IMR-90 (cell line): ENCODE measurements at regions not wholly inside any gene's neighbourhood (a gene's known extent, or its start where the extent isn't known, plus 50 kb on each side); places are given as distances from the start of the nearest gene placed in this dataset.

Experiments used
- ATAC-seq: fragments of 200-7000 bp; cut with Tn5 transposase; 2 replicates; pipeline ENCODE4 v1.9.1; 2020; ENCODE audit warnings: low read depth, mild to moderate bottlenecking, moderate library complexity
- BruUV-seq: library from RNA; stranded (reverse); fragments of 400-500 nt; replicated peaks from 2 replicates; lab custom pipeline; 2021; lab: Mats Ljungman, UMichigan
- CTCF ChIA-PET: fragments of 300-600 bp; formaldehyde crosslinking; extraction: SDS; loops from one replicate; lab custom pipeline; 2021; ENCODE audit warnings: antibody characterized with exemption; lab: Yijun Ruan, JAX
- POLR2A ChIA-PET: fragments of 300-600 bp; sonication (Branson Sonifier 250); formaldehyde crosslinking; loops from one replicate; lab custom pipeline; 2022; ENCODE audit warnings: antibody characterized with exemption; ENCODE audit not compliant: unreplicated experiment; lab: Charles Lee
- DNase-seq: peaks from one replicate; pipeline ENCODE4 v3.0.0; 2013
- H2AFZ ChIP-seq: replicated peaks from 2 replicates; pipeline ENCODE3; 2013; ENCODE audit warnings: low read length, mild to moderate bottlenecking; ENCODE audit not compliant: poor library complexity
- H2AK5ac ChIP-seq: 2 replicates; pipeline ENCODE4 v1.6.1; 2013; ENCODE audit warnings: low read depth, low read length, inconsistent platforms
- H2AK9ac ChIP-seq: replicated peaks from 2 replicates; pipeline ENCODE3; 2013; ENCODE audit warnings: mild to moderate bottlenecking, low read depth, low read length, moderate library complexity; ENCODE audit not compliant: poor library complexity
- H2BK120ac ChIP-seq: 2 replicates; pipeline ENCODE4 v1.6.1; 2013; ENCODE audit warnings: low read depth, low read length, inconsistent platforms
- H2BK15ac ChIP-seq: 3 replicates; pipeline ENCODE4 v1.6.1; 2013; ENCODE audit warnings: low read depth, low read length, inconsistent platforms
- H2BK20ac ChIP-seq: 2 replicates; pipeline ENCODE4 v1.6.1; 2013; ENCODE audit warnings: low read depth, mild to moderate bottlenecking, inconsistent platforms, low read length, moderate library complexity
- H2BK5ac ChIP-seq: 2 replicates; pipeline ENCODE4 v1.6.1; 2013; ENCODE audit warnings: mild to moderate bottlenecking, low read depth, low read length, inconsistent platforms; ENCODE audit not compliant: poor library complexity, severe bottlenecking
- H3K14ac ChIP-seq: replicated peaks from 2 replicates; pipeline ENCODE4 v1.6.1; 2013; ENCODE audit warnings: low read depth, low read length, inconsistent platforms
- H3K18ac ChIP-seq: 2 replicates; pipeline ENCODE4 v1.6.1; 2013; ENCODE audit warnings: low read depth, low read length, control low read depth
- H3K23ac ChIP-seq: 2 replicates; pipeline ENCODE4 v1.6.1; 2013; ENCODE audit warnings: low read depth, low read length, inconsistent platforms
- H3K27ac ChIP-seq: 2 replicates; pipeline ENCODE4 v1.5.1; 2013; ENCODE audit warnings: mild to moderate bottlenecking, control low read depth, low read length; ENCODE audit not compliant: insufficient read depth
- H3K27me3 ChIP-seq: 2 replicates; pipeline ENCODE4 v1.6.1; 2013; ENCODE audit warnings: low read length; ENCODE audit not compliant: control insufficient read depth, insufficient read depth
- H3K36me3 ChIP-seq: 2 replicates; pipeline ENCODE4 v1.6.1; 2013; ENCODE audit warnings: low read length, mixed read lengths; ENCODE audit not compliant: control insufficient read depth, insufficient read depth
- H3K4ac ChIP-seq: 2 replicates; pipeline ENCODE4 v1.6.1; 2013; ENCODE audit warnings: low read depth, low read length, inconsistent platforms
- H3K4me1 ChIP-seq: 2 replicates; pipeline ENCODE4 v1.6.1; 2013; ENCODE audit warnings: low read length, mixed read lengths; ENCODE audit not compliant: control insufficient read depth, insufficient read depth
- H3K4me2 ChIP-seq: 2 replicates; pipeline ENCODE4 v1.6.1; 2013; ENCODE audit warnings: low read depth, mild to moderate bottlenecking, control low read depth, low read length, moderate library complexity
- H3K4me3 ChIP-seq: 2 replicates; pipeline ENCODE4 v1.5.1; 2013; ENCODE audit warnings: low read depth, mild to moderate bottlenecking, control low read depth, low read length, moderate library complexity; ENCODE audit not compliant: insufficient read depth
- H3K56ac ChIP-seq: 2 replicates; pipeline ENCODE4 v1.6.1; 2013; ENCODE audit warnings: low read length, inconsistent platforms; ENCODE audit not compliant: insufficient read depth; ENCODE audit errors: extremely low read depth
- H3K79me1 ChIP-seq, 2 experiments: 2 replicates each; pipeline ENCODE4 v1.6.1; 2013; ENCODE audit warnings: low read length in 2 of 2, inconsistent platforms in 1 of 2, low read depth in 1 of 2
- H3K9ac ChIP-seq: 2 replicates; pipeline ENCODE4 v1.6.1; 2013; ENCODE audit warnings: low read depth, low read length, control low read depth
- H3K9me1 ChIP-seq: 2 replicates; pipeline ENCODE4 v1.6.1; 2013; ENCODE audit warnings: low read length, inconsistent platforms; ENCODE audit not compliant: insufficient read depth
- H3K9me3 ChIP-seq: 2 replicates; pipeline ENCODE4 v1.6.1; 2013; ENCODE audit warnings: low read length; ENCODE audit not compliant: control insufficient read depth, insufficient read depth
- H4K20me1 ChIP-seq: 2 replicates; pipeline ENCODE4 v1.6.1; 2013; ENCODE audit warnings: low read length, inconsistent platforms; ENCODE audit not compliant: insufficient read depth
- H4K5ac ChIP-seq: 2 replicates; pipeline ENCODE4 v1.6.1; 2013; ENCODE audit warnings: mild to moderate bottlenecking, low read depth, low read length, control low read depth
- H4K8ac ChIP-seq, 2 experiments: 2 replicates each; pipeline ENCODE4 v1.6.1; 2013; ENCODE audit warnings: low read depth in 2 of 2, low read length in 2 of 2, control low read depth in 1 of 2, inconsistent platforms in 1 of 2
- H4K91ac ChIP-seq: 2 replicates; pipeline ENCODE4 v1.6.1; 2013; ENCODE audit warnings: low read depth, low read length, inconsistent platforms; ENCODE audit not compliant: insufficient read depth
- CEBPB ChIP-seq: IDR thresholded peaks from 2 replicates; pipeline ENCODE4 v1.6.1; 2012; ENCODE audit warnings: low read depth, low read length, improper control_type of control experiment
- CTCF ChIP-seq: conservative IDR thresholded peaks from 2 replicates; pipeline ENCODE4 v1.5.1; 2012; ENCODE audit warnings: mild to moderate bottlenecking, low read depth, low read length, improper control_type of control experiment
- ELK1 ChIP-seq: fragments of 150-350 bp; IDR thresholded peaks from 2 replicates; pipeline ENCODE4 v1.6.1; 2016; ENCODE audit warnings: low read depth, mild to moderate bottlenecking, low read length, moderate library complexity, borderline replicate concordance
- FOS ChIP-seq: fragments of 150-350 bp; IDR thresholded peaks from 2 replicates; pipeline ENCODE4 v1.6.1; 2016; ENCODE audit warnings: low read depth, low read length
- MAFK ChIP-seq: IDR thresholded peaks from 2 replicates; pipeline ENCODE4 v1.6.1; 2012; ENCODE audit warnings: low read depth, low read length, improper control_type of control experiment
- NFE2L2 ChIP-seq: fragments of 150-350 bp; IDR thresholded peaks from 2 replicates; pipeline ENCODE4 v1.6.1; 2016; ENCODE audit warnings: low read depth, mild to moderate bottlenecking, low read length
- POLR2A ChIP-seq: IDR thresholded peaks from 2 replicates; pipeline ENCODE4 v1.6.1; 2012; ENCODE audit warnings: mild to moderate bottlenecking, low read depth, low read length
- RAD21 ChIP-seq: IDR thresholded peaks from 2 replicates; pipeline ENCODE4 v1.6.1; 2012; ENCODE audit warnings: low read length, improper control_type of control experiment
- SMC3 ChIP-seq: fragments of 150-350 bp; IDR thresholded peaks from 2 replicates; pipeline ENCODE4 v1.6.1; 2016; ENCODE audit warnings: low read depth, mild to moderate bottlenecking, antibody characterized with exemption, low read length, moderate library complexity
- WGBS, 2 experiments: methylation state at CpG; one replicate each; pipeline versions ENCODE4 v1.1.5 to v1.1.7; 2013; ENCODE audit warnings: missing lambda C conversion rate in 2 of 2; ENCODE audit not compliant: insufficient read length in 1 of 2; ENCODE audit errors: extremely low coverage in 2 of 2; 5-methylcytosine and 5-hydroxymethylcytosine counted together
- dilution Hi-C: fragments of 300-500 bp; cut with HindIII; formaldehyde crosslinking; loops from one replicate; pipeline ENCODE4 v1.14.3; 2018; ENCODE audit warnings: low sequenced_read_pairs; ENCODE audit not compliant: unreplicated experiment
- in situ Hi-C: fragments of 300-500 bp; cut with MboI; formaldehyde crosslinking; loops from 3 replicates; pipeline ENCODE4 v1.14.3; 2019; ENCODE audit warnings: low sequenced_read_pairs, inconsistent platforms, mixed read lengths
- intact Hi-C: fragments of 100-400 bp; cut with micrococcal nuclease; formaldehyde crosslinking; loops from 2 replicates; pipeline ENCODE4 v1.10.0; 2022

- in situ Hi-C loops = no loop called here
- POLR2A ChIA-PET = no interaction called here
- no peak overlapping the region for H3K4ac ChIP-seq
- no peak overlapping the region for H4K5ac ChIP-seq
- no peak overlapping the region for H2AK5ac ChIP-seq
- H3K9ac ChIP-seq = no peak overlapping the region
- dilution Hi-C loops = no loop called here
- no peaks in the 10 kb centered on the region for H3K9me1 ChIP-seq
- H3K27ac ChIP-seq = no peak overlapping the region
- no peak overlapping the region for H2BK5ac ChIP-seq
- no peaks in the 10 kb centered on the region for H3K36me3 ChIP-seq
- BruUV-seq = no TSS peak
- H2BK20ac ChIP-seq = no peak overlapping the region
- H2AFZ ChIP-seq = no peak overlapping the region
- no peak overlapping the region for H4K8ac ChIP-seq
- H3K18ac ChIP-seq = no peak overlapping the region
- intact Hi-C loops = no loop called here
- no peak overlapping the region for H2BK120ac ChIP-seq
- H4K20me1 ChIP-seq = no peaks in the 10 kb centered on the region
- H3K14ac ChIP-seq = no peak overlapping the region
- H3K79me1 ChIP-seq = no peaks in the 10 kb centered on the region
- DNase-seq = no peak
- H3K9me3 ChIP-seq = 0 out of 2 replicates have a peak, but pooled peaks cover 2% of the 10 kb centered on the region
- H2BK15ac ChIP-seq = no peak overlapping the region
- CTCF ChIA-PET = no interaction called here
- TF ChIP-seq FOS (no peak), MAFK (no peak), SMC3 (no peak), POLR2A (no peak), ELK1 (no peak), CTCF (no peak), CEBPB (no peak), RAD21 (no peak), NFE2L2 (no peak)
- no peak overlapping the region for H3K4me2 ChIP-seq
- no CpG with 5 or more reads among the region's 1 CpG for WGBS, 2 experiments
- H3K4me3 ChIP-seq = no peak overlapping the region
- no peak overlapping the region for H2AK9ac ChIP-seq
- no peaks in the 10 kb centered on the region for H3K27me3 ChIP-seq
- H3K4me1 ChIP-seq = no peaks in the 10 kb centered on the region
- no peak for ATAC-seq
- no peak overlapping the region for H3K56ac ChIP-seq
- no peak overlapping the region for H4K91ac ChIP-seq
- no peak overlapping the region for H3K23ac ChIP-seq
Observed at GRCh38 chr4:66091786-66092185, 421.5 kb upstream of the EPHA5 start.
